ENCODE measurements at regions not wholly inside any gene's neighbourhood (a gene's known extent, or its start where the extent isn't known, plus 50 kb on each side); places are given as distances from the start of the nearest gene placed in this dataset.

DNA sequence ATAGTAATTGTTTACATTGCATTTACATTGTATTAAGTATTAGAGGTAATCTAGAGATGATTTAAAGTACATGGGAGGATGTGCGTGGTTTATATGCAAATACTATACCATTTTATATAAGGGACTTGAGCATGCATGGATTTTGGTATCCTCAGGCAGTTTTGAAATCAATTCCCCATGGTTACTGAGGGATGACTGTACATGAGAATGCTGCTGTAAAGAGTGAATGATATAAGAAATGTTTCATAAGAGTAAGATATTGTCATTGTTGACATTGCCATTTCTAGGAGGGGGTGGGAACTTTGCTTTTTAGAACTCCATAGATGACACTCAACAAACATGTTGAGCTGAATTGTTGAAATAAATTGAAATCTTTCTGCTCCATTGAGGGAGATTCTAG lies 185.0 kb downstream of the SEMA6A start:
- no peak for DNase-seq

DNA sequence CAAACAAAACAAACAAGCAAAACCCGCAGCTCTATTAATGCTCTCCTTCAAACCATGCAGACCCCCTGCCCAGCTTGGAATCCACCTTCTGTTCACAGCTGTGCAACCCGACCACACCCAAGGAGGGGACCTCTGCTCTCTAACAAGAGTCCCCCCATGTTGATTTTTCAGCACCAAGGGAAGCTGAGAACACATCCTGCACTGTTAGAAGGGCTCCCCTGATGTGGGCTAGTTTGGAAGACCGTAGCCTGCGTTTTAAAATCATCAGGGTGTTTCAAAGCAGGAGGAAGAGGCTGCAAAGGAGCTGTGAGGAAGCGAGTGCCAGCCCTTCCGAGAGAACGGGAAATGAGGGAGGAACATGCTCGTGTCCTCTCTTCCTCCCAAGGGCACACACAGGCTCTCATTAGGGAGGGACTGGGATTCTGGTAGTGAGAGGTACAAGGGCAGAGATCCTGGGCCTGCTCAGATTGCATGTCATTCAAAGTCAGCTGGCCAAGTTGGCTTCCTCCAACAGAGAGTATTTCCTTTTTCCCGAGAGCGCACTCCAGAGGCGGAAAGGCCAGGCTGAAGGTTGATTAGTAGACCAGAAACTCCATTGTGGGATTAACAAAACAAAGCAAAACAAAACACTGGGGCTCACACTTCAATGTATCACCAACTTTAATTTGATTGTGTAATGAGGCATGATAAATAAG lies 185.9 kb downstream of the SEMA6A start:
- DNase-seq: no peak

DNA sequence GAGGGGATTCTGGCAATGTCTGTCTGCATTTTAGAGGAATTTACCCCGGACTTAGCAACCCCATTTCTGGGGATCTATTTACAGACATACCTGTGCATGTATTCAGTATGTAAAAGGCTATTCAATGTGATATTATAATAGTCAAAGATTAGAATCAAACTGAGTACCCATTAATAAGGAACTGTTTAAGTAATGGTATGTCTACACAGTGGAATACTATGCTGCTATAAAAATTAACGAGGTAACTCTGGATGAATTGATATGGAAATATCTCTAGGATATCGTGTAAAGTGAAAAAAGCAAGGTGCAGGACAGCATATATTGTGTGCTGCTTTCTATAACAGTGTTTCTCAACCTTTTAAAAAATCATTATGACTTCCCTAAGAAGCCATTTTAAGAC lies 186.9 kb downstream of the SEMA6A start:
- DNase-seq: no peak

DNA sequence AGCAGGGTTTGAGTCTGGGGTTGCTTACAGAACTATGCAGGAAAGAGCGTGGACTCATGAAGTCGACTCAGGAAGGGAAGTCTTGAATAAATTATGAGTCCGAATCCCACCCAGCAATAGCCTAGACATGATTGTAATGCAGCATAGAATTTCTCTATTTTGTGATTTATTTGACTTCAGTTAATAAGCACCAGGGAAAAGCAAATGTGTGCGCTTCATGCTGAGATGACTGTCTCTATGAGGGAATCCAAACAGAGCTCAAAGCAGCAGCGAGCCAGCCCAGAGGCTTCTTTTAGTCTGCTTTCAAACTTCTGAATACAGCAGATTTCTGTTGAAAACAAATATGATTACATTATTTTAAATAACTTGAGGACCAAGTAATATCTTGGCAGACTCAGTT lies 188.0 kb downstream of the SEMA6A start:
- DNase-seq: no peak

DNA sequence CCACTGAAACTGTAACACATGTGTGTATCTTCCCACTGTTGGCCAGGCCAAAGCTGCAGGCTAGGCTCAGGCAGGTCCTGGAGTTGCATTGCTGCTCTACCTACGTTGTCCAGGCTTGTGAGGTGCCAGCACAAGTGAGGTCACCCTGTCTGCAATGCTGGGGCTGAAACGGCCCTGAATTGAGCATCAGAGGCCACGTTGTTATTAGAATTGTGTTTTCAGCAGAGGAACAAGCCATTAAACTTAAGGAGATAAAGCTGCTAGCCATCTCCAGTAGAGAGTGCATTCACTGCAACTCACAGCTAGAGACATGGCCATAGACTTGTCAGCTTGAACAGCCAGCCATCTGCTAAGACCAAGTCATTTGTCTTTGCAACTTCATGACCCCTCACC lies 191.8 kb downstream of the SEMA6A start:
- DNase-seq: no peak

DNA sequence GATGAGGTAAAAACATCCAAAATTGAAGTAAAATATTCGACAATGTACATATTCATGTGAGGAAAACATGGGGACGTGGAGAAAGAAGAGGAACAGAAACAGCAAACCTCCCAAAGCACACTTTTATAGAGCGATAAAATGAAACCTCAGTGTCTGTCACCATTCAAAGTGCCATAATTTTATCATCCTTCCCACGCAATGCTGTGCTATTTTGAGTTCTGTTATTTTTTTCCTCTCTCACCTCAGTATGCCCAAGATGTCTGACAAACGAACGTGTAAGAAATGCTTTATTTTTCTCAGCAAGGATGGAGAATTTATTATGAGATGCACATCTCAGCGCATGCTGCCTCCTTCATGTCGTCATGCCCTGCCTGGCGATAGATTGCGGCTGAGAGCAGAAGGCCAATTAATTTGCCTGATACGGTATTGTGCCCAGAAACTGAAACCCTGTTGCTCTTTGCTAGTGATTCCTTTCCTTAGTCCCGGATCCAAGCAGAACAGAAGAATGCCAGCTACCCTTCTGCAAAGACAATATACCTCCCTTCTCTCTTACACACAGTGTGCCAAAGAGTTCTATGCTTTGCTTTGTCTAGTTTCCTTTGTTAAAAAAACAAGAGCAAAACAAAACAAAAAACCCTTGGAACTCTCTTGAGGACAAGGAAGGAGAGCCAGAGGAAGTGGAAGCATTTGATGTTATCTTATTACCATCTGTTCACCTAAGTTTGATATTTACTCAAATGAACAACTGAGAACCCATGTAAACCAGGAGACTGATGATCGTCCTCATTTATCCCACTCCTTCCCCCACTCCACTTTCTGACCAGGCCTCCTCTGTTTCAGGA lies 192.4 kb downstream of the SEMA6A start:
- no peak for DNase-seq

DNA sequence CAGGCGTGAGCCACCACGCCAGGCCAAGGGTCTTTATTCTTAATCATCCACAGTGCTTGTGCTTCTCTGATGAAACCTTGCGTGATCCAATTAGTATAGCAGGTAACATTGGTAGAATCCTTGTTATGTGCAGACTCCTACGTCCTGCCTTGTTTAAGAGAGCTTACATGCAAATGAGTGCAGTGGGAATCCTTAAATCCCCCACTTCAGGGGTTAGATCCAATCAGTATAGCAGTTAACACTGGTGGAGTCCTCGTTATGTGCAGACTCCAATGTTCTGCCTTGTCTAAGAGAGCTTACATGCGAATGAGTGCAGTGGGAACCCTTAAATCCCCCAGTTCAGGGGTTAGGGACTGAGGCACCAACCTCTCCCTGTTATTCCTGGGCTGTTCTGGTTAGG lies 193.4 kb downstream of the SEMA6A start:
- DNase-seq: no peak

DNA sequence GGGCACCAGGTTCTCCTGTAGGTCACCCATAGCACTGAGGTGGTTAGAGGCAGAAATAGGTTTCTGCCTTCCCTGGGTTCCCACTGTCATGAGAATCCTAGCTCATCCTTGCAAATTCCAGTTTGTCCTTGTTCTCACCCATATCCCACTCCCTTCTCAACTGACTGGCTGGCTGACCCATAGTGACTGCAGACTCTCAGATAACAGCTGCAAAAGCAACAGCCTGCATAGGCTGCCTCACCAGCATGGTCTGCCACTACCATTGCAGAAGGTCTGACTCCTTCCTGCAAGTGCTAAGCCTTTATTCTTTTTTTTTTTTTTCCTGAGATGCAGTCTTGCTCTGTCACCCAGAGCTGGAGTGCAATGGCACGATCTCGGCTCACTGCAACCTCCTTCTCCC lies 194.0 kb downstream of the SEMA6A start:
- DNase-seq: no peak

DNA sequence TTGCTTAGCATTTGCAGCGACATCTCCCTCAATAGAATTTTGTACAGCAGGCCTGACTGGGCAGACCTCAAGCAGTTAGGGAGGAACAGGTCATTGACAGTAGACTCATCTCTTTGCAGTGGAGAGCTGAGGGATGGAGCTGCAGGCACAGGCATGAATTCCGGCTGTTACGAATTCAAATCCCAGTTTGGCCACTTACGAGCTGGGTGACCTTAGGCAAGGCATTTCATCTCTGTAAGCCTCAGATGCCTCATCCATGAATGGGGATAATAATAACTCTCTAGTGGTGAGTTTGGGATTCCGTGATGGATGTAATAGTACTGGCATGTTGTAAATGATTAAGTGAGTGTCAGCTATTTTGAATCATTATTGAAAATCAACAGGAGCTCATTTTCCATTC lies 195.3 kb downstream of the SEMA6A start:
- no peak for DNase-seq

DNA sequence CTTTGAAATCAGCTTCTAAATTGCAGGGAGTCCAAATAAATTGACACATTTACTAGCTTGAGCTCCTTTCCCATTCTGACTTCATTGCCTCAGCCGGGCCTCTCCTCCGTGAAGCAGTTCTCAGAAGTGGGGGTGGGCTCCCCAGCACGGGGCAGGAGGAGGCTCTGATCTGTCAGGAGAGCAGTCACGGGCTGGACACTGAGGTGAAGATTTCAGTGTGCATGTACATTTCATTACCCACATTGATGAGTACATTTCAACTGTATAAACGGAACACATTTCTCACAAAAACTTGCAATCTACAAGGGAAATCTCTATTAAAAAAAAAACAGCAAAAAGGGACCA lies 195.9 kb downstream of the SEMA6A start:
- no peak for DNase-seq

DNA sequence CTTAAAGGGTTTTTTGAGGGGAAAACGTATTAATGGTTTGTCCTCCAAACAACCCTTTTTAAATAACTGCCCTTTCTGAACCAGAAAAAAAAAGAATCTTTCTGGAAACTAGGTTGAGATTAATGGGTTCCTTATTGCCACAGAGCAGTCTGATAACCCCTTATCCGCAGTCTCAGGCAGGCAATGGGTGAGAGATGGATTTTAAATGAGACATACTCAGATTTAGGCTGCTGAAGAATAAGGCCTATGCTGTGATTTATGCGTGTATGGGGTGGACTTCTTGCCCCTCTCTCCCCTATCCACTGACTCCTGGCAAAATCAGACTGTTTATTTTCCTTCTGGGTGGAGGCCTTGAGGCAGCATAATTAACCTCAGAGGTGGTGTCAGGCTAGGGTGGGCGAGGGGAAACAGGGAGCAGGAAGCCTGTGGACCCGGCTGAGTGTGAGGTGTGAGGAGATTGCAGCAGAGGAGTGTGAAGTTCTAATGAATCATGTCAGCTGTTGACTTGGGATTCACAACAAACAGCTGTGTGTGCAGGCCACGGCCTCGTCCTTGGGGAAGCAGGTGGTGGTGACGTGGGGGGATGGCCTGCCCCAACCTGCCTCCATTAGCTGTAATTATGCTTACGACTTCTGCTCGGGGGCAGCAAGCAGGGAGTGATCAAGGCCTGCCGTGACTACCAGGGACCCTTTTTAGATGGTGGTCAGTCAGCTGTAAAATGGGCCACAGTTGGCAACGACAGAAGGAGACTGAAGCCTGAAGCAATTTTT lies 196.4 kb downstream of the SEMA6A start:
- no peak for DNase-seq

DNA sequence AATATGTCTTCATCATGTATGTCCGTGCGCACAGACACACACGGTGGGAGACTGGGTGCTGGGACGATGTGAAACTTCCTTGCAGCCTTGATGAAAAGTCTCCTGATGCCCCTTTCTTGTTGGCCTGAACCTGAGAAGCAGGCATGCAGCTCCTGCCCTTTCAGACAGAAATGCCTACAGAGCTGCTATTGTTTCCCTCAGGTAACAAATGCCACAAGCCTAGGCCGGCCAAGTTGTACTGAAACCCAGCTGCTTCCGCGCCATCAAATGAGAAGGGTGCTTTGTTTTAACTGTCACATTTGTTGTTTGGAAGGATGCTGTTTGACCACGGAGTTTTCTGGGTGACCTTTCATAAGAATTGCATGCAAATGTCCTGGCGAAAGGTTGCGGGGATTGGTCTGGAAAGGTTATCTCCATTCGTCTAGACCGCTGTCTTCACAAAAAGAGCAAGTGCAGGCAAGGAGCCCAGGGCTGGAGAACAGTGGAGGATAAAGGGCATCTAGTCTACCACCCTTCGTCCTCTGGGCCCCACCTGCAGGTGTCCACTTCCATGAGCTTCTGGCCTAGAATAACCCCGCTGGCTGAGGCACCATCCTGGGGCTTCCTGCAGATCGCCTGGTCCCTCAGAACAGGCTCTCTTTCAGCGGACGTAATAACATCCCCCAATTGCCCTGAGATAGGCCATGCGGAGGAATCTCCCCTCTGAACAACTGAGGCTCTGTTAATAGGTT lies 197.2 kb downstream of the SEMA6A start:
- DNase-seq: no peak

DNA sequence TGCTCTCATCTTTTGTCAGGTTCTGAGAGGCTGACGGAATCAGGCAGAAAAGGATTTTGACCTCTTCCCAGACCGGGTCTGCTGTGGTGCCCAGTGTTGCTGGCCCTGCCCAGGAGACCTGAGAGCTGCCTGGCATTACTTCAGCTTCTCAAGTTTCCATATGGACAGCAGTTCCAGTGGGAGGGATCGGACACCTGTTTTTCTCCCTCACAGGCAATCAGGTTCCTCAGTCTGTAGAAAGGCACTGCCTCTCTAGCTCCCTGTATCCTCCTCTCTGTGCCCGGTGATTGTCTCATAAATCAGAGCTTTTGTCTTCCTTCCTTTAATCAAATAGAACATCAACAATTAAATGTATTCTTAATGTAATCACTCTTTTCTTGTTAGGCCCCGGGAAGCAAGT lies 198.7 kb downstream of the SEMA6A start:
- no peak for DNase-seq

DNA sequence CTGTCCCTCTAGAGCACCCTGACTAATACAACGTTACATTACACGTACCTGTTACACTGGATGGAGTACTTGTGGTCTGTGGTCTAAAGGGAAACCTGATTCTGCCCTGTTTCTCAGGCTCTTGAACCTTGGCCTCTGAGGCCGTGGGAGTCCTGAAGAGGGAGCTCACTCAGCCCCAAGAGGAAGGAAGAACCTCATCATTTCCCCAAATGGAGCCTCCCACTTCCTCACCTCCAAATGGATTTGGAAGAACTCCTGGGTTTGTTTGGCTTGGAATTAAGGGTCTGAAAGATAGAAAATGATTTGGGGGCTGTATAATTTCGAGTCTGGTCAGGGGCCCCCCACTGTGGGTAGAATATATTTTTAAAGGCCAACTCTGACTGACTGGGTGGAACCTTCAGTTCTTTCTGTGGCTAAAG lies 200.2 kb downstream of the SEMA6A start:
- no peak for DNase-seq

DNA sequence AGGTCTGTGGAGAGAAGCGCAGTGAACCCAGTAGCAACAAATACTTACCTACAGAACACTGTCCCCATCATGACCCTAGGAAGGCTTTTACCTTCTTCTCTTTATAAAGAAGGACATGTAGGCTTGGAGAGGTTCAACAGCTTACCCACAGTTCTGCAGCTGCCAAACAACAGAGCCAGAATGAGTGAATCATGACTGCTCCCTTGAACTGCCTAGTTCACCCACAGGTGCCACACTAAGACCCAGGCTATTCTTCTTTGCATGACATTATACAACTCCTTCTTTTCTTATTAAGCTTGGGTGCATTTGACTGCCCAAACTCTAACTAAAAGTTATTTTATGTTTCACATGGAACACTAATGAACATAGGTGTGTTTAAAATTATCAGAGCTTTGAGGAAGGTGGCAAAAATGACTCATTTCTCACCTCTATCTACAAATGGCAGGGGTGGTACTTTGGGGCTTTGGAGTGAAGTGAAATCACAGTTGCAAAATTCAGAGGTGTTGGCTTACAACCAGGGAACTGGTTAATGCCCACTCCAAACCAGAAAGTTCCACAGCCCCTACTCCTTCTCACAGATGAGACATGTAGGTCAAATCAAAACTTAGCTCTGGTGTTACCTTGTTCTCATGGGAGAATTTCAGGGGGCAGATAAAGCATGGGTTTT lies 201.6 kb downstream of the SEMA6A start:
- DNase-seq: no peak

DNA sequence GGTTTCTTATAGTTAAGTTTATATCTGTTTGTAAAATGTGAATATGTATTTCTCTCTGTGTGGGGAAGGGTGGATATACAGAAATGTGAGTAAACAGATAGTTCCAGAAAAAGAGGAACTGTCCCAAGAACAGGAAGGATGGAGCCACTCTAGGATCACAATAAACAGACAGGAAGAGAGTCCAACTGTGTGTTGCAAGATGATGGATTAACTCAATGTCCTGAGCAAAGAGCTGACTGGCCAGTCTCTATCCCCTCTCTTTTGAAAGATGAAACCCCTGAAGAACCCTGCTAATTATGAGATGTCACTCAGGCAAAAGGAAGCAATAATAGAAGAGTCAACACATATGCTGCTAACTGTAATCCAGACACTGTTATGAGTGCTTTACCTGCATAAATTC lies 202.7 kb downstream of the SEMA6A start:
- DNase-seq: peak; percentile 10 to 47 (median 26)

DNA sequence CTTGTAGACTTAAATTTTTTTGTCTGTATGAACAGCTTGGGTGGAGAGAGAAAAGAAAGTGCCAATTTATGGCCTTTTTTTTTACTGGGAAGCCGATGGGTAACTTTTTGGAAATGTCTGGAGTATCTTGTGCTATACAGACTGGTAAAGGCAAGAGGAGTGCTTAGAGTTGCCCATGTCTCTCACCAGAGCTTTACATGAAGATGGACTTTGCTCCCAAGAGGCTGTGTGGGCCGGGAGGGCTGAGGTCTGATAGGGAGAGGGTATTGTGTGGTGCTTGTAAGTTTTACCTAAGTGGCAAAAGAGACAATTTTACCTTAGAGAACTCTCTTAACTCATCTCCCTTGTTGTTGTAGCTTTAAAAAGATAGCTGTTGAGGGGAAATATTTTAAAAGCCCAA lies 203.2 kb downstream of the SEMA6A start:
- no peak for DNase-seq

DNA sequence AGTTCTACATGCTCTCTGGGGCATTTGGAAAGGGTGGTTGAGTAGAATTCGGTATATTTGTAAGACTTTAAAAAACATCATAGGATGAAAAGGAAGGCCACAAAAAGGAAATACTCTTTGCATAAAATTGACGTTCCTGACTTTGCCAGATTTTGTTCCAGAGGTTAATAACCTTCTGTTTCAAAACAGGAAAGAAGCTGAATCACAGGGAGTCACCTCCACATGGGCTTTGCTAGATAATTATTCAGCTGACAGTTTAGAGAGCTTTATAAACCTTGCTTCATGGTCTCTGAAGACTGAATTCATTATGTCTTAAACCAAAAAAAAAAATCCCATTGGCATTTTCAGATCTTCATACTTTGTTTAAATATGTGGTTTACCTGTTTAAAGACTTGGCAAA lies 203.7 kb downstream of the SEMA6A start:
- DNase-seq: peak in 1 of 3 donors; percentile 4

DNA sequence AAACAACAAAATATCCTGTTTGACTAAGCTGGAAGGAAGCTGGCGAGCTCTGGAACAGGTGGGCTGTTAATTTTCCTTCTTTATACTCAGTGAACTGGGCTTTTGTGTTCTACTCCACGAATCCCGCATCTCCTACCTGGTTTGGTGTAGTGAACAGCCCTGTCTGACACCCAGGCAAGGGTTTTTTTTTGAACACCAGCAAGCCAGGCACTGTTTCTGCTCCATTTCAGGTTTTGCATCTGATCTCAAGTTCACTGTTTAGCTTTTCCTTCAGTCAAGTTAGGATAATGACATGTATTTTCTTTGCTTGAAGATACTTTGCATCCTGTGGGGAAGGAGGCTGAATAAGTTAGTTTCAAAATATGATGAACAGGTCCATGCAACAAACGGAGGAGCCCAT lies 204.5 kb downstream of the SEMA6A start:
- DNase-seq: no peak

DNA sequence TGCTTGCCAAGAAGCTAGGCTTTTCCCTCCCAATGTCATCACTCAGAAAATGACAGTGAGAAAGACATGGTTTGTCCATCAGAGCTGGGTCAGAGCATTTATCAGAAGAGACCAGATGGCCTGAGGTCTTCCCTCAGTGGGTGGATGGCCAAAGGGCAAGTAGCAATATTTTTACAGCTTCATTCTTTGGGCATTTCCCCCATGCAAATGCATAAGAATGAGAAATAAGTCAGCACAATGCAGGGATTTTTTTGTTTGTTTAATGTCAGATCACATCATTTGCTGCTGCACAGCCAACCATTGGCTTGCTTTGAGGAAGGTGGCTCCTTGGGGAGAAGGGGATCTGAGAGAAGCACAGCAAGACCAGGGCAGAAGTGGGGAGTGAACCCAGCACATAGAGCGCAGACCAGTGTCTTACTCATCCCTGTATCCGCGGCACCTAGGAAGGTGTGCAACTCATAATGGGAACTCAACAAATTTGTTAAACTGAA lies 209.6 kb downstream of the SEMA6A start:
- peak in 1 of 3 donors; percentile 20 for DNase-seq

DNA sequence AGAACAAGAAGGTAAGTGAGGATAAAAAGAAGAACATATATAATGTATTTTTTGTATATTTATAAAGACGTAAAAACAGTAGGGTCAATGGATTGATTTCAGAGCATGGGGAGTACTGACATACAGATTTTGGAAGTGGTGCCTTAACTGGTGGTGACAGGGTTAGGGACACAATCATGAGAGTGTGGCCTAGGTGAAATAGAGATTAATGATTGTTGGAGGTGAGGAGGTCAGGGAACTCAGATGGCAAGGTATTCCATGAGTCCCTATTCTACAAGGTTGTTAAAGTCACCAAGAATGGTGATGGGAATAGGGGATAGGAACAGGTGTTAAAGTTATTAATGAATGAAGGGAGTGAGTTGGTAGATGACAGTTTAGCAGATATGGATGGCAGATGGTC lies 210.8 kb downstream of the SEMA6A start:
- DNase-seq: no peak

DNA sequence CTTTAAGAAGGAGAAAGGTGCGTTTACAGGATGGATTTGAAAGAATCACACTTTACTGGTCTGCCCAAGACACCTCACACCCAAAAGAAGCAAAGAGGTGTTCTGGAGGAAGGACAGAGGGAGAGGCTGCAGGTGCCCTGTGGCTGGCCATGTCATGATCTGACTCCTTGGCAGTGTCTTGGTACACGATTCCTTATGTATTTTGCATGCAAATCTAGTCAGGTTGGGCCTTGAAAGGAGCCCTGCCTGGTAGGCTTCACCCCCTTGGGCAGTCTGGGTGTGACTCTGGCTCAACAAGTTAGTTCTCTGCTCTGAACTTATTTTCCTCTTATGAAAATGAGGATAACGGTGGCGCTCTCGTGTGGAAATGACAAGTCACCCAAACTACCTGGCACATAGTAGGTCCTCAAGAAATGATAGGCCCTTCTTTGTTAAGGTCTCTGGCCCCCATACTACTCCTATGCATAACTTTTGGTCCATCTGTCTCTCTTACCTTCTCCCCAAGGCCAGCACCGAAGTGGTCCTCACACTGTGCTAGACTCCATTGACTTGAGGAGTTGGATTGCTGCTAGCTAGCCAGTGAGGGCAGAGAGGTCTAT lies 212.5 kb downstream of the SEMA6A start:
- DNase-seq: no peak

All from suppressor macrophage treated with lipopolysaccharide for 1 hour (primary cell).